ENCODE measurements at regions not wholly inside any gene's neighbourhood (a gene's known extent, or its start where the extent isn't known, plus 50 kb on each side); places are given as distances from the start of the nearest gene placed in this dataset.

DNA sequence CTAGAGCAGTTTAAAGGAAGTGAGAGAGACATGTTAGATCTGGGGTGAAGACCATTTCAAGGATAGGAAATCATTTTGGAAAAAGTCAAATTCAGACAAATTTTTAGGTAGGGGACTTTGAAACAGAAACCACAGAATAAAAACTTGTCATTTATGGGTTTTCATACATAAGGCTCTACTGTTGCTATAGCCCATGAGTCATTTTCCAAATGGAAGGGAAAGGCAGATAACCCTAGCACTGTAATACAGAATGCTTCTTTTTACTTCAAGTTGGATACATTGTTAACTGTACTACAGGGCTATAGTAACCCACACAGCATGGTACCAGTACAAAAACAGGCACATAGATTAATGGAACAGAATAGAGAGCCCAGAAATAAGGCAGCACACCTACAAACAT is 455.4 kb downstream of the EBF1 start:
- intact Hi-C loops (cut with micrococcal nuclease) = no loop called here
- Mint-ChIP-seq H3K36me3 (ENCODE audit: low read depth) (no peaks in the 10 kb centered on the region), H3K4me3 (no peak overlapping the region), H3K27me3 (peaks cover 3% of the 10 kb centered on the region), H3K9me3 (no peaks in the 10 kb centered on the region), H3K4me1 (ENCODE audit: low read depth) (no peaks in the 10 kb centered on the region), H3K27ac (no peak overlapping the region)

DNA sequence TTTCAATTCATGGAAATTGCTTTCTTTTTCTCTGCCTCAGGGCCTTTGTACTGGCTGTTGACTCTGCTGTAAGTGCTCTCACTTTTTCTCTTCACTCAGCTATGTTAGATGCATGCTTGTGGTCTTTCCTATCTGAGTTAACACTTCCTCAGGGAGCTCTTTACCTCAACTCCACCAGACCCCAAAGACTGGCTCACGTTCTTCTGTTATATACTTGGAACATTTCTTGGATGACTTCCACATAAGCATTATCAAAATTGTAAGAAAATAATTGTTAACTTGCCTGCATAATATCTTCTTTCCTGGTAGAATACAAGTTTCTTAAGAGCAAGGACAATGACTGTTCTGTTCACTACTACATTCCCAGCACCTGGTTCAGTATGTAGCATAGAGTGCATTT is 455.9 kb downstream of the EBF1 start:
- no peak overlapping the region for H3K4me3 Mint-ChIP-seq
- H3K27me3 Mint-ChIP-seq = peaks cover 1% of the 10 kb centered on the region
- no peak overlapping the region for H3K27ac Mint-ChIP-seq
- no peaks in the 10 kb centered on the region for H3K36me3 Mint-ChIP-seq (ENCODE audit: low read depth)
- no peaks in the 10 kb centered on the region for H3K9me3 Mint-ChIP-seq
- no peaks in the 10 kb centered on the region for H3K4me1 Mint-ChIP-seq (ENCODE audit: low read depth)
- intact Hi-C loops (cut with micrococcal nuclease) = no loop called here

DNA sequence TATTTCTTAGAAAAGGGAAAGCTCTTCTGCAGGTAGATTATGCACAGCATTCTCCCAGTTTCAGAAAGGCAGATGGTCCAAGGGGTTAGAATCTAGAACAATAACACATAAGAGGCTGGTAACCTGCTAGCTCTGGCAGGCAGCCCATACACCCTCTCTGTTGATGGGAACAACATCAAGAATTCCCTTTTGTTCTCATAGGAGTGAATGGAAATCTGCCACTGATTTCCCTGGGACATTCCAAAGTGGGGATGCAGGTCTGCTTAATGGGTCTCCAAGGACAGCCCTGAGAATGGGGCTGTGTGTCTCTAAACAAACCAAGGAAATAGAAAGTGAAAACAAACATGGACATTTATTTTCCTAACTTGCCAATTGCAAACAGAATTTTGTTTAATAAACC is 456.8 kb downstream of the EBF1 start:
- Mint-ChIP-seq H3K27me3 (no peaks in the 10 kb centered on the region), H3K4me1 (ENCODE audit: low read depth) (no peaks in the 10 kb centered on the region), H3K36me3 (ENCODE audit: low read depth) (no peaks in the 10 kb centered on the region), H3K9me3 (no peaks in the 10 kb centered on the region), H3K4me3 (no peak overlapping the region), H3K27ac (no peak overlapping the region)
- intact Hi-C loops (cut with micrococcal nuclease) = no loop called here

DNA sequence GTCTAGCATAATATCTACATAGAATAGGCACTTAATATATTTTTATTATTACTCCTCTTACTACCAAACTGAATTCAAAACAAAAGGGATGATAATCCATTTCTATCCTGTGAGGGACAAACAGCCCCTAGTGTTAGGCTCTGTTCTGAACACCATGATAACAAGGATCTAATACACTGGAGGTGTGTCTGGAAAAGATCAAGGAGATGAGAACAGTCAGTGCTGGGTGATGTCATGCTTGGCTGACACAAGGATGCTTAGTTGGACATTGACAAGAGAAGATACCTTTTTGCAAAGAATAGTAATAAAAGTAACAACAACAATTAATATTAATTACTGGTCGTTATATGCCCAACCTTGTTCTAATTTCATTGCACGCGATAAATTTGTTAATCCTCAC is 458.7 kb downstream of the EBF1 start:
- Mint-ChIP-seq H3K9me3 (no peaks in the 10 kb centered on the region), H3K36me3 (ENCODE audit: low read depth) (no peaks in the 10 kb centered on the region), H3K27me3 (peaks cover 2% of the 10 kb centered on the region), H3K27ac (no peak overlapping the region), H3K4me1 (ENCODE audit: low read depth) (no peaks in the 10 kb centered on the region), H3K4me3 (no peak overlapping the region)
- intact Hi-C loops (cut with micrococcal nuclease) = no loop called here

DNA sequence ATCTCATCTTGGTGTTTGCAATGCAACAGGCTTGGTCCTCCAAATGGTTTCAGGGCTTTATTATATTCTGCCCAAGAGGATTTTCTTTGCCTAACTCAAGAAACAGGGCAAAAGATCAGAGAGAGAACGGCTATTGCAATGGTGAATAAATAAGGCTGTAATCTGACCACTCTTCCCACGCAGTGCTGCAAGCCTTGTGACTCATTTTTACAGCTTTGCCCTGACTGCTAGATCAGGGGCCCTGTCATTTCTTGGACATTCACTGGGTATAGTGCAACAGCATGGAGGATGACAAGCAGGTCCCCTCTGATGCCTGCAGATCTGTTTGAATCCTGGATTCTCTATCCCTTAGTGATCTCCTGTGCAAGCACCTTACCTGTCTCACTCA is 459.1 kb downstream of the EBF1 start:
- no peaks in the 10 kb centered on the region for H3K9me3 Mint-ChIP-seq
- H3K27ac Mint-ChIP-seq = no peak overlapping the region
- H3K36me3 Mint-ChIP-seq (ENCODE audit: low read depth) = no peaks in the 10 kb centered on the region
- H3K4me3 Mint-ChIP-seq = no peak overlapping the region
- intact Hi-C loops (cut with micrococcal nuclease) = no loop called here
- no peaks in the 10 kb centered on the region for H3K4me1 Mint-ChIP-seq (ENCODE audit: low read depth)
- H3K27me3 Mint-ChIP-seq = peaks cover 2% of the 10 kb centered on the region

DNA sequence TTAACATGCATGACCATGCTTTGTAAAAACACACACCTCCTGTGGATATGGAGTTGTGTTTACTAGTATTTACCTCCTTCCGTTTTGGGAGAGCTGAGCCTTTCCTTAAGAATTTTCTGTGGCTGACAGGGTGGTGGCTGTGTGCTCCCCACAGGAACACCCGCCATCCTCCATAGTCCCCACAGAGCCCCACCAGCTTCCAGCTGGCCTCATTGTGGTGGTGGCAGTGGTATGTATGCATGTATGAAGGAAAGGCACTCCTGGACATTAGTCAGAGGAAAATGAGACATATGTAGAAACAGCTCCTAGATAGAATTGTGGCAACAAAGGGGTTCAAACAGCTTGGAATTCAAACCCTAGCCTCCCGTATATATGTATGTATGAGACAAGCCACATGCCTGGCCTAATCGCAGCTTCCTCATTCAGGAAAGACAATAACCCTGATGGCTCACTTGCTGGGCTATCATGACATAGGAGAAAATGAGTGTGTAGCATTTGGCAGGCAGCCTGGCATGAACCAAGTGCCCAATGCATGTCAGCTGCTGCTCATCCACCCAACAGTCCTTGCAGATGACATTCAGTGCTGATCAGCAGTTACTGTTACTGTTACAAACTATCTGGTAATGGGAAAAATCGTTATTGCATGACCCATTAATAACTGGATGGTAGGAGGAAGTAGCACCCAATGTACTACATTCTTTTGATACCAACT is 459.7 kb downstream of the EBF1 start:
- no peak overlapping the region for H3K27ac Mint-ChIP-seq
- H3K9me3 Mint-ChIP-seq = no peaks in the 10 kb centered on the region
- intact Hi-C loops (cut with micrococcal nuclease) = no loop called here
- no peaks in the 10 kb centered on the region for H3K4me1 Mint-ChIP-seq (ENCODE audit: low read depth)
- peaks cover 2% of the 10 kb centered on the region for H3K27me3 Mint-ChIP-seq
- H3K36me3 Mint-ChIP-seq (ENCODE audit: low read depth) = no peaks in the 10 kb centered on the region
- no peak overlapping the region for H3K4me3 Mint-ChIP-seq

- Mint-ChIP-seq H3K4me1 (ENCODE audit: low read depth) (no peaks in the 10 kb centered on the region), H3K4me3 (no peak overlapping the region), H3K27ac (no peak overlapping the region), H3K27me3 (peaks cover 2% of the 10 kb centered on the region), H3K9me3 (no peaks in the 10 kb centered on the region), H3K36me3 (ENCODE audit: low read depth) (no peaks in the 10 kb centered on the region)
- intact Hi-C loops (cut with micrococcal nuclease) = no loop called here
These were observed 461.3 kb downstream of the EBF1 start for GRCh38 chr5:158638396-158638795.

GRCh38 chr5:158637039-158637438 is 462.7 kb downstream of the EBF1 start:
- intact Hi-C loops (cut with micrococcal nuclease) = no loop called here
- Mint-ChIP-seq H3K27ac (no peak overlapping the region), H3K4me1 (ENCODE audit: low read depth) (no peaks in the 10 kb centered on the region), H3K9me3 (no peaks in the 10 kb centered on the region), H3K36me3 (ENCODE audit: low read depth) (no peaks in the 10 kb centered on the region), H3K27me3 (peaks cover 2% of the 10 kb centered on the region), H3K4me3 (no peak overlapping the region)

GRCh38 chr5:158635565-158635964 is 464.2 kb downstream of the EBF1 start:
- no peaks in the 10 kb centered on the region for H3K9me3 Mint-ChIP-seq
- H3K36me3 Mint-ChIP-seq (ENCODE audit: low read depth) = no peaks in the 10 kb centered on the region
- no peaks in the 10 kb centered on the region for H3K4me1 Mint-ChIP-seq (ENCODE audit: low read depth)
- intact Hi-C loops (cut with micrococcal nuclease) = no loop called here
- peaks cover 2% of the 10 kb centered on the region for H3K27me3 Mint-ChIP-seq
- H3K27ac Mint-ChIP-seq = no peak overlapping the region
- no peak overlapping the region for H3K4me3 Mint-ChIP-seq

DNA sequence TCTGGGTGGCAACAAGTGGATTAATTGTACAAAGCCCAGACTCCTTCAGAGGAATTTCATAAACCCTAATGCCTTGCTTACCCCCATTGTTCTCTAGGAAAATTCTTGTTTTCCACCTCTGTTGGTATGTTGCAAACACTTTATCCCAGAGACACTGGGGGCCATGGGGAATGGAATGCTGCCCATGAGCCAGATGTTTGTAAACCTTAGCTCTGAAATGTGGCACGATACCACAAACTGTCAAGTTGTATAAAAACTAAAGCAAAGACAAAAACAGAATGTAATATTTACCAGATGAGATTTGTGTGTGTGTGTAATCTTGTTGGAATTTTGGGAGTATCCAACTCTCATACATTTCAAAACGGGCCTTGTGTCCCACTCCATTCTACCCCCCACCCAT is 465.0 kb downstream of the EBF1 start:
- intact Hi-C loops (cut with micrococcal nuclease) = no loop called here
- H3K27ac Mint-ChIP-seq = no peak overlapping the region
- H3K4me1 Mint-ChIP-seq (ENCODE audit: low read depth) = no peaks in the 10 kb centered on the region
- H3K9me3 Mint-ChIP-seq = no peaks in the 10 kb centered on the region
- H3K36me3 Mint-ChIP-seq (ENCODE audit: low read depth) = no peaks in the 10 kb centered on the region
- H3K27me3 Mint-ChIP-seq = peaks cover 4% of the 10 kb centered on the region
- H3K4me3 Mint-ChIP-seq = no peak overlapping the region

DNA sequence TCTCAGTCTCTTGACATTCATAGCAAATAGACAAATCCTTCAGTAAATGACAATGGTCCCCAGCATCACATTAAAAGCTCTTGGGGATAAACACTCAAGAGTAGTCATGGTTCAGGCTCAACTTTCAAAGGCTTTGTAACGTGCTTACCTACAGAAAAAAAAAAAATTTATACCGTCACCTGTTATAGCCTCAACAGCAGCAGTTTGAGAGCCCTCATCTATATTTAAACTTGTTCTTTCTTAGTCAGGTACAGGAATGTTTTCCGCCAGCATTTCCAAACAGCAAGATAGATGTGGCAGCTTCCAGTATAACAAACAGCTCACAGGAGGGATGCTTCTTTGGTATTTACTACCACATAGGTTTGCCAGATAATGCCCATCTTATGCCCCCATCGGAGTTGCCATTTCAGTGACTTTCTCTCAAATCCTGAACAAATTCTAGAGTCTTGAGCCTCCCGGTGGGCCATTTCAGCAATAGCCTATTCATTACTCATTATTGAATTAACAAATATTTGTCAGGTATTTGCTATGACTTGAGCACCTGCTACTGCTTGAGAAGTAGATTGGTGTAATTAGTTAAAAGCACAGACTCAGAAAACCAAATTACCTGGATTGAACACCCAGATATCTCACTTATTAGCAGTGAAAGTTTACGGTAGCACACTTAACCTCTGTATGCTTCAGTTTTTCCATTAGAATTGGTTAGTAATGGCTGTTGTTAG is 470.0 kb downstream of the EBF1 start:
- Mint-ChIP-seq H3K27me3 (peaks cover 8% of the 10 kb centered on the region), H3K27ac (no peak overlapping the region), H3K9me3 (no peaks in the 10 kb centered on the region), H3K4me1 (ENCODE audit: low read depth) (no peaks in the 10 kb centered on the region), H3K36me3 (ENCODE audit: low read depth) (no peaks in the 10 kb centered on the region), H3K4me3 (no peak overlapping the region)
- intact Hi-C loops (cut with micrococcal nuclease) = no loop called here

DNA sequence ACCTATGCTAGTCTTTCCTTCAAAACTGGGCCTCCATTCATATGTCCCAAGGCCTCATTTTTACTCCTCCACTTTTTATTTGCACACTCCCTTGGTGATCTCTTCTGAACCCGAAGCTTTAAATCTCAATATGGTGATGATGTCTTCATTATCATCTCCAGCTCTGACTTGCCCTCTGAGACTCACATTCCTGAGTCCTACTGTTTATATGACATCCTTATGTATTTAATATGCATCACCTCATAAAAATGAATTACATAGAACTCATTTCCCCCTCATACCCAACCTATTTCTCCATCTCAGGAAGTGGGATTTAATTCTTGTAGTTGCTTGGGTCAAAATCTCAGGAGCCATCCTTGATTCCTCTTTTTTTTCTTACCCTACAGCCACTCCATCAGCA is 473.0 kb downstream of the EBF1 start:
- no peaks in the 10 kb centered on the region for H3K36me3 Mint-ChIP-seq (ENCODE audit: low read depth)
- no peak overlapping the region for H3K27ac Mint-ChIP-seq
- intact Hi-C loops (cut with micrococcal nuclease) = no loop called here
- H3K4me1 Mint-ChIP-seq (ENCODE audit: low read depth) = no peaks in the 10 kb centered on the region
- no peak overlapping the region for H3K4me3 Mint-ChIP-seq
- no peaks in the 10 kb centered on the region for H3K9me3 Mint-ChIP-seq
- peaks cover 8% of the 10 kb centered on the region for H3K27me3 Mint-ChIP-seq

DNA sequence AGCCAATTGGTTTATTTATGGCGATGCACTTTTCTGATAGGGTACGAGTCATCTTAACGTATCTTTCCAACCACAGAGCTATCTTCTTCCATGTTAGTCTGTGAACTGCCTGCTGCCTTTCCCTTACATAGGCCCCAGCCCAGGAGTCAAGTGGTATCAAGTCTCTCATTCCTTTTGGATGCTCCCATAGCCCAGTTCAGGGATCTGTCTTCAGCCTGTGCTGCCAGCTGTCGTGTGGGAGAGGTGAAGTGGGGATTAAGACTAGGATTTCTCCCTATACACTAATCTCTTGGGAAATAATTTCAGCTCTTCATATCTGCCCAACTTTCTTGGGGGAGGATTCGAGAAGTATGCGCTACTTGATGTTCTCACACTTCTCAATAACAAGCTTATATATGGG is 475.7 kb downstream of the EBF1 start:
- intact Hi-C loops (cut with micrococcal nuclease) = no loop called here
- Mint-ChIP-seq H3K27ac (no peak overlapping the region), H3K27me3 (peaks cover 3% of the 10 kb centered on the region), H3K36me3 (ENCODE audit: low read depth) (no peaks in the 10 kb centered on the region), H3K4me1 (ENCODE audit: low read depth) (no peaks in the 10 kb centered on the region), H3K4me3 (no peak overlapping the region), H3K9me3 (no peaks in the 10 kb centered on the region)

DNA sequence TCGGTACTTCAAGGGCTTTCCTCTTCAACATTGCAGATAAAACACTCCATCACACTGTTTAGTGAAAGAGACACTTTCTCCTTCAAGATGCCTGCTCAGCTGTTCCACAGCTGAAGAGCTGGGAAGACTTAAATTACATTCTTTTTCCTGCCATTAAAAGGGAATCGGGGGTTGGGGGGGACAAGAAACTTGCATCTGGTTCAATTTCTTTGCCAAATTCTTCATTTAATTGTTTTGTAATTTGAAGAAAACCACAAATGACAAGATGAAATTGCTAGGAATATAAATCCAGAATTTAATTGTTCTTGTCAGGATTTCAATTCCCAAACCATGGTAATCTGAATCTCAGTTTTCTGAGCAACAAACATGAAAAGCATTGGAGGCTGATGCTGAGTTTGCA is 478.3 kb downstream of the EBF1 start:
- Mint-ChIP-seq H3K4me3 (no peak overlapping the region), H3K9me3 (no peaks in the 10 kb centered on the region), H3K27ac (no peak overlapping the region), H3K4me1 (ENCODE audit: low read depth) (no peaks in the 10 kb centered on the region), H3K36me3 (ENCODE audit: low read depth) (no peaks in the 10 kb centered on the region), H3K27me3 (peaks cover 2% of the 10 kb centered on the region)
- intact Hi-C loops (cut with micrococcal nuclease) = no loop called here
